ENCODE measurements at regions not wholly inside any gene's neighbourhood (a gene's known extent, or its start where the extent isn't known, plus 50 kb on each side); places are given as distances from the start of the nearest gene placed in this dataset.

DNA sequence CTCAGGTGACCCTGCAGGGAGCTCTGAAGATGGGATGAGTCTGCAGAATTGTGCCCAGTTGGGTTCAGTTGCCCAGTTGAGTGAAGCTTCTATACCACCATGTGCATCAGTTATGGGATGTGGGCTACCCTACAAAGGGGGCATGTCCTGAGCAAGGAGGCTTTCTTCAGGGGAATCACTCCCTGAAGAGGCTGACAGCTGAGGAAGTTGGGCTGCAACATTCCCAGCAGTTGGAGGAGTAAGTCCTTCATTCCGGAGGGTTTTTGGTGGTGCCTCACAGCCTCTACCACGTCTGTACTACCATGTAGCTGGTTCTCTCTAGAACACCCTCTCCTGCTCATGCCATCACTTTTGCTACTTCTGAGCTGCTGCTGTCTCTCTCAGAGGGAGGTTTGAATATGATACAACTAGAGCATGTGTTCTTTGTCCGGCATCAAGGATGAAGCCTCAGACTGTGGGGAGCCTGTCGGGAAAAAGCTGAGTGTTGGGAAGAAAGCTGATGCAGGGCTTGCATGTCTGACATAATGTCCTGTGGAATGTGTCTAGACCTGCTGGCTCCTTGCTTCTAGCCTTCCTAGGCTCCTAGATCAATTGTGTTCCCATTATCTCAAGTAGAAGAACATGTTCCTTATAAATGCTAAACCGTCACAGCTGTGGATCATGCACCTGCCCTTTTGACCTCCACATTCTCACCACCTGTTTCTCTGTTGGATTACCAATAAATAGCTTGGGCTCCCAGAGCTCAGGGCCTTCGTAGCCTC is 355.8 kb downstream of the CCSER2 start:
- H2BK20ac ChIP-seq (ENCODE audit: low read depth, low read length, poor library complexity, severe bottlenecking), result no peak overlapping the region
- H2BK15ac ChIP-seq (ENCODE audit: low read depth, low read length), result no peak overlapping the region
- no peak overlapping the region for H2BK5ac ChIP-seq (ENCODE audit: insufficient read length, low read length)
- H3K9ac ChIP-seq (ENCODE audit: extremely low read depth, insufficient read length, low read length), result no peak overlapping the region
- H3K4me3 Mint-ChIP-seq, result no peak overlapping the region
- H3K4ac ChIP-seq (ENCODE audit: low read depth, low read length), result no peak overlapping the region
- H4K8ac ChIP-seq (replicated peaks; ENCODE audit: insufficient read length, low read depth, low read length), result no peak overlapping the region
- no peak overlapping the region for H3K27ac ChIP-seq (ENCODE audit: insufficient read length, low read depth, low read length)
- no peak overlapping the region for H4K91ac ChIP-seq (ENCODE audit: insufficient read length, low read depth, low read length)
- no peak overlapping the region for H3K18ac ChIP-seq (ENCODE audit: insufficient read length, low read depth, low read length)
- H3K23me2 ChIP-seq (ENCODE audit: insufficient read length, low read depth, low read length, poor library complexity, severe bottlenecking), result no peaks in the 10 kb centered on the region
- no peak overlapping the region for H3K14ac ChIP-seq (ENCODE audit: insufficient read depth, low read length)
- H3K9me3 ChIP-seq (ENCODE audit: control insufficient read depth, low read depth, low read length), result no peaks in the 10 kb centered on the region
- no peak overlapping the region for H3K4me2 ChIP-seq (ENCODE audit: insufficient read depth, insufficient read length, low read length)
- H3K79me2 ChIP-seq (ENCODE audit: insufficient read depth, low read length), result no peaks in the 10 kb centered on the region
- no peak overlapping the region for H4K5ac ChIP-seq (ENCODE audit: insufficient read length, low read depth, low read length)
- peak overlapping the region in 1 of 3 experiments; percentile 60; a peak in 1 of 7 replicates for H3K27ac Mint-ChIP-seq
- no peak overlapping the region for H2BK12ac ChIP-seq (ENCODE audit: insufficient read length, low read depth, low read length)
- H3K79me1 ChIP-seq (ENCODE audit: insufficient read depth, low read depth, low read length, poor library complexity, severe bottlenecking), result no peaks in the 10 kb centered on the region
- H3K9me3 Mint-ChIP-seq, result peaks cover 8 to 9% of the 10 kb centered on the region in 2 experiments; a peak in 4 of 5 replicates
- no peak for DNase-seq
- no peak overlapping the region for H3K56ac ChIP-seq (ENCODE audit: insufficient read length, low read depth, low read length)
- no peaks in the 10 kb centered on the region; the same call in 1 of the 2 replicates for H3K27me3 Mint-ChIP-seq (ENCODE audit: low read depth)
- H2BK120ac ChIP-seq (ENCODE audit: low read depth, low read length, poor library complexity, severe bottlenecking), result no peak overlapping the region
- H3K4me1 Mint-ChIP-seq, result no peaks in the 10 kb centered on the region
- no CpG with 5 or more reads among the region's 6 CpGs for WGBS (ENCODE audit: extremely low coverage, insufficient read length, low lambda C conversion rate)
- no peaks in the 10 kb centered on the region for H3K27me3 ChIP-seq (ENCODE audit: insufficient read depth, low read length)
- H4K20me1 ChIP-seq (ENCODE audit: control insufficient read depth, insufficient read depth, insufficient read length), result no peaks in the 10 kb centered on the region
- H2AFZ ChIP-seq (ENCODE audit: low read length), result no peak overlapping the region
- H3T11ph ChIP-seq (ENCODE audit: low read length), result no peak overlapping the region
- no peaks in the 10 kb centered on the region for H3K4me1 ChIP-seq (ENCODE audit: insufficient read depth, low read length)
- no peak overlapping the region for H3K23ac ChIP-seq (ENCODE audit: insufficient read length, low read depth, low read length)
- peaks cover 0 to 10% (median 5%) of the 10 kb centered on the region in 3 experiments; a peak in 2 of 7 replicates for H3K36me3 Mint-ChIP-seq (ENCODE audit: insufficient read depth in 1 of 3, low read depth in 3 of 3)
- H2AK5ac ChIP-seq (ENCODE audit: insufficient read length, low read length), result no peak overlapping the region
- no peak for TF ChIP-seq CTCF (conservative IDR thresholded peaks at IDR 0.05)

All from H9 (cell line).